ENCODE measurements at regions not wholly inside any gene's neighbourhood (a gene's known extent, or its start where the extent isn't known, plus 50 kb on each side); places are given as distances from the start of the nearest gene placed in this dataset.

- Histone ChIP-seq H2AFZ (ENCODE audit: low read depth, low read length) (no peak overlapping the region), H3K27ac (ENCODE audit: insufficient read depth, low read depth, low read length) (no peak overlapping the region), H3K4me1 (ENCODE audit: control insufficient read depth, extremely low read depth, insufficient read depth, low read length) (no peaks in the 10 kb centered on the region), H3K36me3 (ENCODE audit: control insufficient read depth in 2 of 2, extremely low read depth in 1 of 2, insufficient read depth in 2 of 2, low read length in 2 of 2) (no peaks in the 10 kb centered on the region), H3K4me3 (replicated peaks in 1 of 3; ENCODE audit: insufficient read depth in 1 of 3, low read depth in 1 of 3, low read length in 3 of 3) (no peak overlapping the region), H3K9ac (replicated peaks; ENCODE audit: extremely low read depth, insufficient read depth, low read length) (no peak overlapping the region), H3K27me3 (ENCODE audit: control insufficient read depth in 2 of 2, insufficient read depth in 2 of 2, low read length in 2 of 2) (no peaks in the 10 kb centered on the region), H3K9me1 (replicated peaks; ENCODE audit: control insufficient read depth, extremely low read depth, insufficient read depth, low read length) (no peaks in the 10 kb centered on the region), H3K9me3 (replicated peaks; ENCODE audit: control insufficient read depth, insufficient read depth, low read length) (peaks cover 2% of the 10 kb centered on the region), H3K79me2 (ENCODE audit: control insufficient read depth, insufficient read depth, low read length) (no peaks in the 10 kb centered on the region), H3K4me2 (ENCODE audit: insufficient read depth, low read length) (no peak overlapping the region), H4K20me1 (replicated peaks; ENCODE audit: control insufficient read depth, extremely low read depth, insufficient read depth, low read length) (no peaks in the 10 kb centered on the region)
- BruUV-seq (replicated peaks), result no TSS peak
- dilution Hi-C loops (cut with MboI; ENCODE audit: extremely low pct_ligation_motif_present, low sequenced_read_pairs) (no loop called here), intact Hi-C loops (cut with micrococcal nuclease) (no loop called here)
- TF ChIP-seq FOS (IDR thresholded peaks at IDR 0.05; ENCODE audit: borderline replicate concordance, insufficient read depth, low read length), result no peak
- TF ChIP-seq MYC (IDR thresholded peaks at IDR 0.05; ENCODE audit: low read depth, low read length), result no peak
- no peak for TF ChIP-seq POLR2A (IDR thresholded peaks at IDR 0.05; ENCODE audit: low read depth, low read length)
- no peak for TF ChIP-seq MAX (IDR thresholded peaks at IDR 0.05; ENCODE audit: insufficient read depth, insufficient read length)
- no peak for TF ChIP-seq CTCF (IDR thresholded peaks at IDR 0.05; ENCODE audit: extremely low read depth in 1 of 2, insufficient read depth in 1 of 2, low read depth in 1 of 2, low read length in 2 of 2)
- TF ChIP-seq EZH2 (IDR thresholded peaks at IDR 0.05; ENCODE audit: borderline replicate concordance, low read depth, low read length, severe bottlenecking), result no peak
- no peak for TF ChIP-seq GATA2 (IDR thresholded peaks at IDR 0.05; ENCODE audit: insufficient read depth, insufficient read length, low read depth, low read length)
- no peak for TF ChIP-seq POLR2AphosphoS5 (IDR thresholded peaks at IDR 0.05; ENCODE audit: insufficient read depth, low read depth, low read length)
- TF ChIP-seq JUN (IDR thresholded peaks at IDR 0.05; ENCODE audit: borderline replicate concordance, insufficient read depth, insufficient read length, low read depth), result no peak
- no peak for DNase-seq (ENCODE audit: low read depth, low spot score)
- CTCF ChIA-PET, result no interaction called here
- POLR2A ChIA-PET, result no interaction called here
- no peak for FAIRE-seq
These were observed 198.7 kb upstream of the CHRNA7 start for GRCh38 chr15:31831596-31831995.

Data from endothelial cell of umbilical vein (primary cell).